ENCODE measurements at regions not wholly inside any gene's neighbourhood (a gene's known extent, or its start where the extent isn't known, plus 50 kb on each side); places are given as distances from the start of the nearest gene placed in this dataset.

DNA sequence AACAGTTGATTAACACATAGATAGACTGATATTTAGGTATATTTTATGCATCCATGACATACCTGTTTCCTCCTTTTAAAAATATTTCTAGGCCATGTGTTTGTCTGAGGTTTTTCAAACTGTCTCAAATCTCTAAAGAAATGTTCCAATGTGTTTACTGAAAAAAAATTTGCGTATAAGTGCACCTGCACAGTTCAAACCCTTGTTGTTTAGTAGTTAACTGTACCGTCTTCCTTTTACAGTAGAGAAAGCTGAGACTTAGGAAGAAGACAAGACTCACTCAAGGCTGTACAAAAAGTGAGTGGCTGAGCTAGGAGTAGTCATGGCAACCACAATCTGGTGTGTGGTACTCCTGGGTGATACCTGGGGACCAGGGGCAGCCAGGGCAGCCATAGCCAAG lies 934.6 kb downstream of the VRK1 start:
- no peak for TF ChIP-seq TEAD4 (IDR thresholded peaks at IDR 0.05)
- TF ChIP-seq, protein P1, sequence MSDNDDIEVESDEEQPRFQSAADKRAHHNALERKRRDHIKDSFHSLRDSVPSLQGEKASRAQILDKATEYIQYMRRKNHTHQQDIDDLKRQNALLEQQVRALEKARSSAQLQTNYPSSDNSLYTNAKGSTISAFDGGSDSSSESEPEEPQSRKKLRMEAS (IDR thresholded peaks at IDR 0.05) = no peak
- no peak for TF ChIP-seq YY1 (IDR thresholded peaks at IDR 0.05; ENCODE audit: low read depth)

DNA sequence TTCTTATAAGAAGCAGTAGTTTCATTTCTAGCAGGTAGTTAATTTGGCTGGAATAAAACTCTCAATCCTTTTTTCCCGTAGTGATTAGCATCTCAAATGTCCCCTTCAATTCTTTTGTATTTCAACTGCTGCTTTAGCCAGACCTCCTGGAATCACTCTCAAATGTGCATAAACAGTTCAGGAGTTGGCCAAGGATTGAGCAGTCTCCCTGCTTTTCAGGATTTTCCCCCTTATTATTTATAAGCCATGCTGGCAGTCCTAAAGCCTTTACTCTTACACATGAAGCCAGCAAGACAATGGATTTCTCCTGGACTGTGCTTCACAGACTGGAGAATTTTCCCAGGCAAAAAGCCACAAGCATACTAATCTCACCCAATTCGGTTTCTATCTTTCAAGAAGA lies 950.1 kb downstream of the VRK1 start:
- no peak for TF ChIP-seq TAF1 (IDR thresholded peaks at IDR 0.05; ENCODE audit: low read depth)
- TF ChIP-seq TEAD4 (IDR thresholded peaks at IDR 0.05) = no peak
- no peak for TF ChIP-seq CREB1 (IDR thresholded peaks at IDR 0.05; ENCODE audit: low read depth)
- no peak for TF ChIP-seq RAD21 (IDR thresholded peaks at IDR 0.05; ENCODE audit: low read depth)
- no peak for TF ChIP-seq EGR1 (IDR thresholded peaks at IDR 0.05)
- TF ChIP-seq EP300 (IDR thresholded peaks at IDR 0.05; ENCODE audit: borderline replicate concordance) = no peak
- TF ChIP-seq ZBTB7A (IDR thresholded peaks at IDR 0.05; ENCODE audit: low read depth) = no peak
- TF ChIP-seq CEBPB (IDR thresholded peaks at IDR 0.05) = no peak
- TF ChIP-seq FOXM1 (IDR thresholded peaks at IDR 0.05; ENCODE audit: borderline replicate concordance, low read depth) = no peak
- TF ChIP-seq, protein P2, sequence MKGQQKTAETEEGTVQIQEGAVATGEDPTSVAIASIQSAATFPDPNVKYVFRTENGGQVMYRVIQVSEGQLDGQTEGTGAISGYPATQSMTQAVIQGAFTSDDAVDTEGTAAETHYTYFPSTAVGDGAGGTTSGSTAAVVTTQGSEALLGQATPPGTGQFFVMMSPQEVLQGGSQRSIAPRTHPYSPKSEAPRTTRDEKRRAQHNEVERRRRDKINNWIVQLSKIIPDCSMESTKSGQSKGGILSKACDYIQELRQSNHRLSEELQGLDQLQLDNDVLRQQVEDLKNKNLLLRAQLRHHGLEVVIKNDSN (IDR thresholded peaks at IDR 0.05) = no peak
- TF ChIP-seq NFIC (IDR thresholded peaks at IDR 0.05) = no peak
- TF ChIP-seq, protein P1 (IDR thresholded peaks at IDR 0.05) = no peak
- no peak for TF ChIP-seq TCF12 (IDR thresholded peaks at IDR 0.05; ENCODE audit: low read depth)
- TF ChIP-seq YY1 (IDR thresholded peaks at IDR 0.05; ENCODE audit: low read depth) = no peak
- TF ChIP-seq, protein P3, sequence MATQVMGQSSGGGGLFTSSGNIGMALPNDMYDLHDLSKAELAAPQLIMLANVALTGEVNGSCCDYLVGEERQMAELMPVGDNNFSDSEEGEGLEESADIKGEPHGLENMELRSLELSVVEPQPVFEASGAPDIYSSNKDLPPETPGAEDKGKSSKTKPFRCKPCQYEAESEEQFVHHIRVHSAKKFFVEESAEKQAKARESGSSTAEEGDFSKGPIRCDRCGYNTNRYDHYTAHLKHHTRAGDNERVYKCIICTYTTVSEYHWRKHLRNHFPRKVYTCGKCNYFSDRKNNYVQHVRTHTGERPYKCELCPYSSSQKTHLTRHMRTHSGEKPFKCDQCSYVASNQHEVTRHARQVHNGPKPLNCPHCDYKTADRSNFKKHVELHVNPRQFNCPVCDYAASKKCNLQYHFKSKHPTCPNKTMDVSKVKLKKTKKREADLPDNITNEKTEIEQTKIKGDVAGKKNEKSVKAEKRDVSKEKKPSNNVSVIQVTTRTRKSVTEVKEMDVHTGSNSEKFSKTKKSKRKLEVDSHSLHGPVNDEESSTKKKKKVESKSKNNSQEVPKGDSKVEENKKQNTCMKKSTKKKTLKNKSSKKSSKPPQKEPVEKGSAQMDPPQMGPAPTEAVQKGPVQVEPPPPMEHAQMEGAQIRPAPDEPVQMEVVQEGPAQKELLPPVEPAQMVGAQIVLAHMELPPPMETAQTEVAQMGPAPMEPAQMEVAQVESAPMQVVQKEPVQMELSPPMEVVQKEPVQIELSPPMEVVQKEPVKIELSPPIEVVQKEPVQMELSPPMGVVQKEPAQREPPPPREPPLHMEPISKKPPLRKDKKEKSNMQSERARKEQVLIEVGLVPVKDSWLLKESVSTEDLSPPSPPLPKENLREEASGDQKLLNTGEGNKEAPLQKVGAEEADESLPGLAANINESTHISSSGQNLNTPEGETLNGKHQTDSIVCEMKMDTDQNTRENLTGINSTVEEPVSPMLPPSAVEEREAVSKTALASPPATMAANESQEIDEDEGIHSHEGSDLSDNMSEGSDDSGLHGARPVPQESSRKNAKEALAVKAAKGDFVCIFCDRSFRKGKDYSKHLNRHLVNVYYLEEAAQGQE (IDR thresholded peaks at IDR 0.05; ENCODE audit: low read depth) = no peak

DNA sequence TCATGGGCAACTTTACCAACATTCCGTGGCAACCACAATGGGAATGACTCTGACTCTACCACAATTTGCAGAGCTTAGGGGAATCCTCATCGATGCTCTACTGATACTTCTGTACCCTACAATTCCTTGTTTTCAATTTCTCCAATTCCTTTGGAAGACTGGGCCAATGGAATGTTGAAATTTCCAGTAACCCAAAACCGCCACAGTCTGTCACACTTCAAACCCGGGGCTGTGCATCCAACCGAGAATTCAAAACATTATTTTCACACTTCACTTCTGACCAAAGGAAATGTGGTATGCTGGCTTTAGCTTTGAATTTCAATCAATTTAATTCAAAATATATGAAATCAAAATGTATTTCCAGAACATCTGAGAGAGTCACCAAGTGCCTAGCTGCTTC lies 951.4 kb downstream of the VRK1 start:
- TF ChIP-seq CREB1 (IDR thresholded peaks at IDR 0.05; ENCODE audit: low read depth) (no peak), RAD21 (IDR thresholded peaks at IDR 0.05; ENCODE audit: low read depth) (no peak), CEBPB (IDR thresholded peaks at IDR 0.05) (no peak), TEAD4 (IDR thresholded peaks at IDR 0.05) (no peak), ZBTB7A (IDR thresholded peaks at IDR 0.05; ENCODE audit: low read depth) (no peak), TCF12 (IDR thresholded peaks at IDR 0.05; ENCODE audit: low read depth) (no peak), YY1 (IDR thresholded peaks at IDR 0.05; ENCODE audit: low read depth) (no peak), NFIC (IDR thresholded peaks at IDR 0.05) (no peak), EGR1 (IDR thresholded peaks at IDR 0.05) (no peak), FOXM1 (IDR thresholded peaks at IDR 0.05; ENCODE audit: borderline replicate concordance, low read depth) (no peak), TAF1 (IDR thresholded peaks at IDR 0.05; ENCODE audit: low read depth) (no peak), EP300 (IDR thresholded peaks at IDR 0.05; ENCODE audit: borderline replicate concordance) (no peak)
- TF ChIP-seq, protein P1 (IDR thresholded peaks at IDR 0.05) = no peak
- TF ChIP-seq, protein P3 (IDR thresholded peaks at IDR 0.05; ENCODE audit: low read depth) = no peak
- TF ChIP-seq, protein P2 (IDR thresholded peaks at IDR 0.05) = no peak

DNA sequence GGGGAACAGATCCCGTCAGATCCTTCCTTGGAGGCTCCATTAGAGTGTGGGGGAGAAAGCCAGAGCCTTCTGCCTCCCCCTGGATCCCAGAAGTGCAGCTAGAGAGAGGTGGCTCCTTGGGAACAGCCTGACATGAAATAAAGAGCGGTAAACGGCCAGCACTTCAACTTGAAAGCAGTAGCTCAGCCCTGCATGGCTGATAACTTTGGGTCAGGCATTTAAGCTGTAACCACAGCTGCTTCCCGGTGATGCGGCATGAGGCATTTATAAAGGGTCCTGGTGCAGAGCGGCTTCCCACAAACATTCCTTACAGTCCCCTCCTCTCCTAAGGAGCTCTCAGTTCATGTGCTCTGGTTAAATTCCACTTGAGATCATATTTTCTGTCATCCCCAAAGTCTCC lies 960.3 kb downstream of the VRK1 start:
- TF ChIP-seq, protein P2 (IDR thresholded peaks at IDR 0.05) = no peak
- TF ChIP-seq TCF12 (IDR thresholded peaks at IDR 0.05; ENCODE audit: low read depth) = no peak
- no peak for TF ChIP-seq CEBPB (IDR thresholded peaks at IDR 0.05)
- no peak for TF ChIP-seq YY1 (IDR thresholded peaks at IDR 0.05; ENCODE audit: low read depth)
- no peak for TF ChIP-seq RAD21 (IDR thresholded peaks at IDR 0.05; ENCODE audit: low read depth)
- no peak for TF ChIP-seq TAF1 (IDR thresholded peaks at IDR 0.05; ENCODE audit: low read depth)
- no peak for TF ChIP-seq TEAD4 (IDR thresholded peaks at IDR 0.05)
- TF ChIP-seq, protein P3 (IDR thresholded peaks at IDR 0.05; ENCODE audit: low read depth) = no peak
- TF ChIP-seq, protein P1 (IDR thresholded peaks at IDR 0.05) = no peak
- TF ChIP-seq CREB1 (IDR thresholded peaks at IDR 0.05; ENCODE audit: low read depth) = no peak
- TF ChIP-seq EP300 (IDR thresholded peaks at IDR 0.05; ENCODE audit: borderline replicate concordance) = no peak
